H9 (cell line): ENCODE measurements at regions not wholly inside any gene's neighbourhood (a gene's known extent, or its start where the extent isn't known, plus 50 kb on each side); places are given as distances from the start of the nearest gene placed in this dataset.

Experiments
- DNase-seq: peaks from one replicate; pipeline ENCODE4 v3.0.0-alpha.2; 2017
- H2AFZ ChIP-seq: one replicate; pipeline ENCODE4 v1.6.1; 2013; ENCODE audit warnings: mild to moderate bottlenecking, low read length, control low read depth, moderate library complexity
- H2AK5ac ChIP-seq: 2 replicates; pipeline ENCODE4 v1.6.1; 2013; ENCODE audit warnings: low read length, control low read depth, mixed read lengths; ENCODE audit not compliant: insufficient read length
- H2BK120ac ChIP-seq: one replicate; pipeline ENCODE4 v1.6.1; 2013; ENCODE audit warnings: low read depth, mild to moderate bottlenecking, low read length, control low read depth, inconsistent platforms; ENCODE audit not compliant: poor library complexity, severe bottlenecking
- H2BK12ac ChIP-seq: 2 replicates; pipeline ENCODE4 v1.6.1; 2013; ENCODE audit warnings: low read length, control low read depth, mixed read lengths, low read depth; ENCODE audit not compliant: insufficient read length
- H2BK15ac ChIP-seq: 2 replicates; pipeline ENCODE4 v1.6.1; 2013; ENCODE audit warnings: low read depth, low read length, control low read depth
- H2BK20ac ChIP-seq: one replicate; pipeline ENCODE4 v1.6.1; 2013; ENCODE audit warnings: low read depth, mild to moderate bottlenecking, low read length, control low read depth, inconsistent platforms; ENCODE audit not compliant: poor library complexity, severe bottlenecking
- H2BK5ac ChIP-seq: 2 replicates; pipeline ENCODE4 v1.6.1; 2013; ENCODE audit warnings: low read length, control low read depth, mixed read lengths; ENCODE audit not compliant: insufficient read length
- H3K14ac ChIP-seq: 2 replicates; pipeline ENCODE4 v1.6.1; 2013; ENCODE audit warnings: low read length, control low read depth; ENCODE audit not compliant: insufficient read depth
- H3K18ac ChIP-seq: 2 replicates; pipeline ENCODE4 v1.6.1; 2013; ENCODE audit warnings: low read depth, mild to moderate bottlenecking, mixed read lengths, low read length, control low read depth; ENCODE audit not compliant: insufficient read length
- H3K23ac ChIP-seq: 2 replicates; pipeline ENCODE4 v1.6.1; 2013; ENCODE audit warnings: low read length, control low read depth, mixed read lengths, low read depth; ENCODE audit not compliant: insufficient read length
- H3K23me2 ChIP-seq: 2 replicates; pipeline ENCODE4 v1.6.1; 2013; ENCODE audit warnings: low read depth, mild to moderate bottlenecking, mixed read lengths, low read length, control low read depth; ENCODE audit not compliant: insufficient read length, poor library complexity, severe bottlenecking
- H3K27ac ChIP-seq: 2 replicates; pipeline ENCODE4 v1.5.1; 2013; ENCODE audit warnings: low read length, control low read depth, mixed read lengths, low read depth; ENCODE audit not compliant: insufficient read length
- H3K27me3 ChIP-seq: 2 replicates; pipeline ENCODE4 v1.6.1; 2013; ENCODE audit warnings: low read length, control low read depth, inconsistent platforms; ENCODE audit not compliant: insufficient read depth
- H3K4ac ChIP-seq: 2 replicates; pipeline ENCODE4 v1.6.1; 2013; ENCODE audit warnings: low read depth, mild to moderate bottlenecking, control low read depth, inconsistent platforms, low read length, moderate library complexity
- H3K4me1 ChIP-seq: 2 replicates; pipeline ENCODE4 v1.6.1; 2013; ENCODE audit warnings: low read length, control low read depth, inconsistent platforms; ENCODE audit not compliant: insufficient read depth
- H3K4me2 ChIP-seq: 2 replicates; pipeline ENCODE4 v1.6.1; 2013; ENCODE audit warnings: low read length, control low read depth, mixed read lengths; ENCODE audit not compliant: insufficient read length, insufficient read depth
- H3K56ac ChIP-seq: 2 replicates; pipeline ENCODE4 v1.6.1; 2013; ENCODE audit warnings: low read depth, mild to moderate bottlenecking, mixed read lengths, low read length, control low read depth; ENCODE audit not compliant: insufficient read length
- H3K79me1 ChIP-seq: 2 replicates; pipeline ENCODE4 v1.6.1; 2013; ENCODE audit warnings: low read depth, mild to moderate bottlenecking, moderate library complexity, low read length, control low read depth, inconsistent platforms; ENCODE audit not compliant: insufficient read depth, poor library complexity, severe bottlenecking
- H3K79me2 ChIP-seq: 2 replicates; pipeline ENCODE4 v1.6.1; 2013; ENCODE audit warnings: low read length, control low read depth, inconsistent platforms; ENCODE audit not compliant: insufficient read depth
- H3K9ac ChIP-seq: 2 replicates; pipeline ENCODE4 v1.6.1; 2013; ENCODE audit warnings: low read length, control low read depth, mixed read lengths; ENCODE audit not compliant: insufficient read length; ENCODE audit errors: extremely low read depth
- H3K9me3 ChIP-seq: one replicate; pipeline ENCODE4 v1.6.1; 2013; ENCODE audit warnings: low read depth, low read length, inconsistent platforms; ENCODE audit not compliant: control insufficient read depth
- H3T11ph ChIP-seq: one replicate; pipeline ENCODE4 v1.6.1; 2013; ENCODE audit warnings: mild to moderate bottlenecking, low read length, control low read depth, inconsistent platforms
- H4K20me1 ChIP-seq: one replicate; pipeline ENCODE4 v1.6.1; 2013; ENCODE audit not compliant: control insufficient read depth, insufficient read length, insufficient read depth
- H4K5ac ChIP-seq: 2 replicates; pipeline ENCODE4 v1.6.1; 2013; ENCODE audit warnings: low read depth, mild to moderate bottlenecking, mixed read lengths, low read length, control low read depth; ENCODE audit not compliant: insufficient read length
- H4K8ac ChIP-seq: replicated peaks from 2 replicates; pipeline ENCODE4 v1.6.1; 2013; ENCODE audit warnings: low read length, control low read depth, mixed read lengths, low read depth; ENCODE audit not compliant: insufficient read length
- H4K91ac ChIP-seq: 2 replicates; pipeline ENCODE4 v1.6.1; 2013; ENCODE audit warnings: low read depth, mild to moderate bottlenecking, moderate library complexity, mixed read lengths, low read length, control low read depth; ENCODE audit not compliant: insufficient read length
- H3K27ac Mint-ChIP-seq, 3 experiments: 2 replicates in 2 of 3; 3 replicates in 1 of 3; pipeline ENCODE4 v1.8.0; 2020 to 2021; ENCODE audit warnings: mixed read lengths in 3 of 3, mild to moderate bottlenecking in 1 of 3, moderate library complexity in 1 of 3
- H3K27me3 Mint-ChIP-seq: 2 replicates; pipeline ENCODE4 v1.8.0; 2021; ENCODE audit warnings: low read depth, mild to moderate bottlenecking, moderate library complexity, mixed read lengths
- H3K36me3 Mint-ChIP-seq, 3 experiments: 2 replicates in 2 of 3; 3 replicates in 1 of 3; pipeline ENCODE4 v1.8.0; 2020 to 2021; ENCODE audit warnings: low read depth in 3 of 3, mixed read lengths in 3 of 3; ENCODE audit not compliant: insufficient read depth in 1 of 3
- H3K4me1 Mint-ChIP-seq, 2 experiments: 2 replicates each; pipeline ENCODE4 v1.8.0; 2020; ENCODE audit warnings: mixed read lengths in 2 of 2
- H3K4me3 Mint-ChIP-seq, 2 experiments: 2 replicates in 1 of 2; 3 replicates in 1 of 2; pipeline ENCODE4 v1.8.0; 2020 to 2021; ENCODE audit warnings: mild to moderate bottlenecking in 2 of 2, mixed read lengths in 2 of 2, moderate library complexity in 1 of 2
- H3K9me3 Mint-ChIP-seq, 2 experiments: 2 replicates in 1 of 2; 3 replicates in 1 of 2; pipeline ENCODE4 v1.8.0; 2020; ENCODE audit warnings: mild to moderate bottlenecking in 2 of 2, mixed read lengths in 2 of 2, moderate library complexity in 1 of 2
- CTCF ChIP-seq: fragments of 200-600 bp; sonication (generic); conservative IDR thresholded peaks from 3 replicates; pipeline ENCODE4 v1.8.0; 2021; ENCODE audit warnings: antibody characterized with exemption, mild to moderate bottlenecking
- WGBS: extraction: QIAGEN DNeasy Blood & Tissue Kit; methylation state at CpG from one replicate; pipeline ENCODE4 v1.1.7; 2013; ENCODE audit warnings: missing lambda C conversion rate, low lambda C conversion rate, mixed read lengths; ENCODE audit not compliant: insufficient read length; ENCODE audit errors: extremely low coverage; 5-methylcytosine and 5-hydroxymethylcytosine counted together

GRCh38 chr2:128552141-128552805, 233.6 kb upstream of the HS6ST1 start:
- no peaks in the 10 kb centered on the region for H3K23me2 ChIP-seq
- no peak overlapping the region for H2AFZ ChIP-seq
- H4K8ac ChIP-seq = no peak overlapping the region
- no peak overlapping the region for H2BK15ac ChIP-seq
- H4K5ac ChIP-seq = no peak overlapping the region
- no peak overlapping the region for H3K4me2 ChIP-seq
- H3K4ac ChIP-seq = no peak overlapping the region
- no peak overlapping the region for H2BK12ac ChIP-seq
- H3K79me1 ChIP-seq = no peaks in the 10 kb centered on the region
- no peak overlapping the region for H3K27ac ChIP-seq
- H3K14ac ChIP-seq = no peak overlapping the region
- no CpG with 5 or more reads among the region's 8 CpGs for WGBS
- Mint-ChIP-seq H3K4me1 (peaks cover 11 to 20% of the 10 kb centered on the region in 2 experiments), H3K4me3 (no peak overlapping the region), H3K27me3 (peaks cover 4% of the 10 kb centered on the region), H3K36me3 (peaks cover 3 to 8% (median 6%) of the 10 kb centered on the region in 3 experiments; a peak in 5 of 7 replicates), H3K9me3 (peaks cover 0 to 3% of the 10 kb centered on the region in 2 experiments; a peak in 2 of 5 replicates), H3K27ac (no peak overlapping the region)
- H3K9me3 ChIP-seq = no peaks in the 10 kb centered on the region
- peaks cover 2% of the 10 kb centered on the region; the same call in 1 of the 2 replicates for H3K4me1 ChIP-seq
- no peak for DNase-seq
- no peaks in the 10 kb centered on the region for H4K20me1 ChIP-seq
- no peak overlapping the region for H3K18ac ChIP-seq
- H2BK5ac ChIP-seq = no peak overlapping the region
- no peak for TF ChIP-seq CTCF
- H2BK20ac ChIP-seq = no peak overlapping the region
- H3K56ac ChIP-seq = no peak overlapping the region
- no peak overlapping the region for H4K91ac ChIP-seq
- no peak overlapping the region for H3K9ac ChIP-seq
- no peak overlapping the region for H2AK5ac ChIP-seq
- H2BK120ac ChIP-seq = no peak overlapping the region
- no peaks in the 10 kb centered on the region for H3K27me3 ChIP-seq
- no peak overlapping the region for H3T11ph ChIP-seq
- no peaks in the 10 kb centered on the region for H3K79me2 ChIP-seq
- H3K23ac ChIP-seq = no peak overlapping the region
